ENCODE measurements at regions not wholly inside any gene's neighbourhood (a gene's known extent, or its start where the extent isn't known, plus 50 kb on each side); places are given as distances from the start of the nearest gene placed in this dataset.

- no peak overlapping the region for H3K4me3 ChIP-seq (ENCODE audit: low read depth, low read length)
- no peak overlapping the region for H3K9ac ChIP-seq
- TF ChIP-seq CTCF (IDR thresholded peaks at IDR 0.05) = no peak
- H3K4me2 ChIP-seq (ENCODE audit: low read length) = no peak overlapping the region
- no peaks in the 10 kb centered on the region for H3K9me3 ChIP-seq (ENCODE audit: control insufficient read depth, low read length)
- H3K27ac ChIP-seq = no peak overlapping the region
- H3K79me2 ChIP-seq = no peaks in the 10 kb centered on the region
- no peaks in the 10 kb centered on the region for H3K36me3 ChIP-seq (ENCODE audit: control insufficient read depth, insufficient read depth, low read length)
- no peaks in the 10 kb centered on the region for H3K4me1 ChIP-seq
- H2AFZ ChIP-seq = no peak overlapping the region
- H3K27me3 ChIP-seq (ENCODE audit: control insufficient read depth, insufficient read depth, low read length) = no peaks in the 10 kb centered on the region
Observed at GRCh38 chr16:79933603-79934002, 333.1 kb upstream of the MAF start.

GRCh38 chr16:79932572-79932971, 332.0 kb upstream of the MAF start:
- Histone ChIP-seq H3K4me2 (ENCODE audit: low read length) (no peak overlapping the region), H3K27ac (no peak overlapping the region), H3K9ac (no peak overlapping the region), H2AFZ (no peak overlapping the region), H3K4me1 (no peaks in the 10 kb centered on the region), H3K9me3 (ENCODE audit: control insufficient read depth, low read length) (no peaks in the 10 kb centered on the region), H3K79me2 (no peaks in the 10 kb centered on the region), H3K36me3 (ENCODE audit: control insufficient read depth, insufficient read depth, low read length) (no peaks in the 10 kb centered on the region), H3K4me3 (ENCODE audit: low read depth, low read length) (no peak overlapping the region), H3K27me3 (ENCODE audit: control insufficient read depth, insufficient read depth, low read length) (no peaks in the 10 kb centered on the region)
- TF ChIP-seq CTCF (IDR thresholded peaks at IDR 0.05) = no peak

GRCh38 chr16:79931721-79932120, 331.2 kb upstream of the MAF start:
- H2AFZ ChIP-seq = no peak overlapping the region
- no peak overlapping the region for H3K4me2 ChIP-seq (ENCODE audit: low read length)
- no peaks in the 10 kb centered on the region for H3K27me3 ChIP-seq (ENCODE audit: control insufficient read depth, insufficient read depth, low read length)
- no peaks in the 10 kb centered on the region for H3K4me1 ChIP-seq
- TF ChIP-seq CTCF (IDR thresholded peaks at IDR 0.05) = no peak
- H3K4me3 ChIP-seq (ENCODE audit: low read depth, low read length) = no peak overlapping the region
- no peaks in the 10 kb centered on the region for H3K79me2 ChIP-seq
- no peaks in the 10 kb centered on the region for H3K9me3 ChIP-seq (ENCODE audit: control insufficient read depth, low read length)
- no peak overlapping the region for H3K9ac ChIP-seq
- H3K36me3 ChIP-seq (ENCODE audit: control insufficient read depth, insufficient read depth, low read length) = no peaks in the 10 kb centered on the region
- no peak overlapping the region for H3K27ac ChIP-seq

GRCh38 chr16:79929260-79929965, 328.9 kb upstream of the MAF start:
- no peaks in the 10 kb centered on the region for H3K27me3 ChIP-seq (ENCODE audit: control insufficient read depth, insufficient read depth, low read length)
- no peaks in the 10 kb centered on the region for H3K36me3 ChIP-seq (ENCODE audit: control insufficient read depth, insufficient read depth, low read length)
- no peaks in the 10 kb centered on the region for H3K9me3 ChIP-seq (ENCODE audit: control insufficient read depth, low read length)
- no peak overlapping the region for H3K4me2 ChIP-seq (ENCODE audit: low read length)
- H3K4me1 ChIP-seq = no peaks in the 10 kb centered on the region
- TF ChIP-seq CTCF (IDR thresholded peaks at IDR 0.05) = no peak
- no peak overlapping the region for H3K9ac ChIP-seq
- H3K79me2 ChIP-seq = no peaks in the 10 kb centered on the region
- no peak overlapping the region for H2AFZ ChIP-seq
- no peak overlapping the region for H3K4me3 ChIP-seq (ENCODE audit: low read depth, low read length)
- H3K27ac ChIP-seq = no peak overlapping the region

Measured in parathyroid adenoma (tissue), 2 donors.